ENCODE measurements at regions not wholly inside any gene's neighbourhood (a gene's known extent, or its start where the extent isn't known, plus 50 kb on each side); places are given as distances from the start of the nearest gene placed in this dataset.

GRCh38 chr2:129491308-129491707 is 488.2 kb upstream of the RAB6C start:
- DNase-seq, result no peak
- TF ChIP-seq CTCF (IDR thresholded peaks at IDR 0.05; ENCODE audit: partially characterized antibody, unreplicated experiment), result no peak
- Mint-ChIP-seq H3K27me3 (ENCODE audit: unreplicated experiment) (no peaks in the 10 kb centered on the region), H3K4me3 (ENCODE audit: unreplicated experiment) (no peak overlapping the region), H3K36me3 (ENCODE audit: unreplicated experiment) (no peaks in the 10 kb centered on the region), H3K4me1 (ENCODE audit: low read depth, unreplicated experiment) (peaks cover 7% of the 10 kb centered on the region), H3K9me3 (ENCODE audit: unreplicated experiment) (peaks cover 2% of the 10 kb centered on the region), H3K27ac (ENCODE audit: unreplicated experiment) (no peak overlapping the region)

GRCh38 chr2:129492548-129492947 is 486.9 kb upstream of the RAB6C start:
- TF ChIP-seq CTCF (IDR thresholded peaks at IDR 0.05; ENCODE audit: partially characterized antibody, unreplicated experiment), result no peak
- DNase-seq, result no peak
- Mint-ChIP-seq H3K36me3 (ENCODE audit: unreplicated experiment) (no peaks in the 10 kb centered on the region), H3K9me3 (ENCODE audit: unreplicated experiment) (peaks cover 2% of the 10 kb centered on the region), H3K27me3 (ENCODE audit: unreplicated experiment) (peaks cover 2% of the 10 kb centered on the region), H3K27ac (ENCODE audit: unreplicated experiment) (no peak overlapping the region), H3K4me3 (ENCODE audit: unreplicated experiment) (no peak overlapping the region), H3K4me1 (ENCODE audit: low read depth, unreplicated experiment) (peaks cover 7% of the 10 kb centered on the region)

GRCh38 chr2:129499747-129500146 is 479.7 kb upstream of the RAB6C start:
- no peaks in the 10 kb centered on the region for H3K36me3 Mint-ChIP-seq (ENCODE audit: unreplicated experiment)
- peaks cover 2% of the 10 kb centered on the region for H3K27me3 Mint-ChIP-seq (ENCODE audit: unreplicated experiment)
- no peak overlapping the region for H3K4me3 Mint-ChIP-seq (ENCODE audit: unreplicated experiment)
- no peak for TF ChIP-seq CTCF (IDR thresholded peaks at IDR 0.05; ENCODE audit: partially characterized antibody, unreplicated experiment)
- no peak for DNase-seq
- no peak overlapping the region for H3K27ac Mint-ChIP-seq (ENCODE audit: unreplicated experiment)
- H3K4me1 Mint-ChIP-seq (ENCODE audit: low read depth, unreplicated experiment), result no peaks in the 10 kb centered on the region
- no peaks in the 10 kb centered on the region for H3K9me3 Mint-ChIP-seq (ENCODE audit: unreplicated experiment)

GRCh38 chr2:129502781-129503180 is 476.7 kb upstream of the RAB6C start:
- H3K9me3 Mint-ChIP-seq (ENCODE audit: unreplicated experiment), result no peaks in the 10 kb centered on the region
- no peak for TF ChIP-seq CTCF (IDR thresholded peaks at IDR 0.05; ENCODE audit: partially characterized antibody, unreplicated experiment)
- DNase-seq, result no peak
- no peak overlapping the region for H3K4me3 Mint-ChIP-seq (ENCODE audit: unreplicated experiment)
- no peaks in the 10 kb centered on the region for H3K4me1 Mint-ChIP-seq (ENCODE audit: low read depth, unreplicated experiment)
- no peak overlapping the region for H3K27ac Mint-ChIP-seq (ENCODE audit: unreplicated experiment)
- H3K27me3 Mint-ChIP-seq (ENCODE audit: unreplicated experiment), result no peaks in the 10 kb centered on the region
- H3K36me3 Mint-ChIP-seq (ENCODE audit: unreplicated experiment), result no peaks in the 10 kb centered on the region

- H3K27me3 Mint-ChIP-seq (ENCODE audit: unreplicated experiment), result no peaks in the 10 kb centered on the region
- no peak for DNase-seq
- H3K4me3 Mint-ChIP-seq (ENCODE audit: unreplicated experiment), result no peak overlapping the region
- H3K9me3 Mint-ChIP-seq (ENCODE audit: unreplicated experiment), result no peaks in the 10 kb centered on the region
- no peak for TF ChIP-seq CTCF (IDR thresholded peaks at IDR 0.05; ENCODE audit: partially characterized antibody, unreplicated experiment)
- H3K36me3 Mint-ChIP-seq (ENCODE audit: unreplicated experiment), result no peaks in the 10 kb centered on the region
- no peak overlapping the region for H3K27ac Mint-ChIP-seq (ENCODE audit: unreplicated experiment)
- no peaks in the 10 kb centered on the region for H3K4me1 Mint-ChIP-seq (ENCODE audit: low read depth, unreplicated experiment)
Measured at GRCh38 chr2:129504646-129505045, 474.8 kb upstream of the RAB6C start.

All from glutamatergic neuron (in vitro differentiated cells).